Right lobe of liver (tissue), 4 donors: ENCODE measurements at regions not wholly inside any gene's neighbourhood (a gene's known extent, or its start where the extent isn't known, plus 50 kb on each side); places are given as distances from the start of the nearest gene placed in this dataset.

Experiments used
- POLR2A ChIP-seq: fragments of 450-650 bp; IDR thresholded peaks from one replicate; pipeline ENCODE4 v1.6.1; 2017; ENCODE audit warnings: antibody characterized with exemption, mild to moderate bottlenecking
- TF ChIP-seq, protein P1 (sequence below), 4 donors: fragments of 200-600 bp in 3 of 4; fragments of 450-650 bp in 1 of 4; IDR thresholded peaks; one replicate each; pipeline versions ENCODE4 v1.5.1 to v1.8.0; 2016 to 2022; ENCODE audit warnings: antibody characterized with exemption in 4 of 4, mild to moderate bottlenecking in 2 of 4
- donor health status: DM: no; HTN: no; CAD: no.
- donor health status: DM: no; HTN: no; CAD: no.
- donor health status: DM: no; HTN: yes; CAD: no.

DNA sequence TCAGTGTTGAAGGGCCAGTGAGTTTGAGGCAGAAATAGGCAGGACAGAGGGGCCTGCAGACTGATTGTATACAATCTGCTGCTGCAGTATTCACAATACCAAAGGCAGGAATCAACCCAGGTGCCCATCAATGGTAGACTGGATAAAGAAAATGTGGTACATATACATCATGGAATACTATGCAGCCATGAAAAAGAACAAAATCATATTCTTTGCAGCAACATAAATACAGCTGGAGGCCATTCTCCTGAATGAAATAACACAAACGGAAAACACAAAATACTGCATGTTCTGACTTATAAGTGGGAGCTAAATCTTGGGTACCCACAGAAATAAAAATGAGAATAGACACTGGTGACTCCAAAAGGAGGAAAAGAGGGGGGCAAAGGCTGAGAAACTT is 485.1 kb downstream of the XYLT1 start:
- TF ChIP-seq, protein P1, sequence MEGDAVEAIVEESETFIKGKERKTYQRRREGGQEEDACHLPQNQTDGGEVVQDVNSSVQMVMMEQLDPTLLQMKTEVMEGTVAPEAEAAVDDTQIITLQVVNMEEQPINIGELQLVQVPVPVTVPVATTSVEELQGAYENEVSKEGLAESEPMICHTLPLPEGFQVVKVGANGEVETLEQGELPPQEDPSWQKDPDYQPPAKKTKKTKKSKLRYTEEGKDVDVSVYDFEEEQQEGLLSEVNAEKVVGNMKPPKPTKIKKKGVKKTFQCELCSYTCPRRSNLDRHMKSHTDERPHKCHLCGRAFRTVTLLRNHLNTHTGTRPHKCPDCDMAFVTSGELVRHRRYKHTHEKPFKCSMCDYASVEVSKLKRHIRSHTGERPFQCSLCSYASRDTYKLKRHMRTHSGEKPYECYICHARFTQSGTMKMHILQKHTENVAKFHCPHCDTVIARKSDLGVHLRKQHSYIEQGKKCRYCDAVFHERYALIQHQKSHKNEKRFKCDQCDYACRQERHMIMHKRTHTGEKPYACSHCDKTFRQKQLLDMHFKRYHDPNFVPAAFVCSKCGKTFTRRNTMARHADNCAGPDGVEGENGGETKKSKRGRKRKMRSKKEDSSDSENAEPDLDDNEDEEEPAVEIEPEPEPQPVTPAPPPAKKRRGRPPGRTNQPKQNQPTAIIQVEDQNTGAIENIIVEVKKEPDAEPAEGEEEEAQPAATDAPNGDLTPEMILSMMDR (IDR thresholded peaks at IDR 0.05), result no peak
- no peak for TF ChIP-seq POLR2A
